NT2/D1 (cell line): ENCODE measurements at regions not wholly inside any gene's neighbourhood (a gene's known extent, or its start where the extent isn't known, plus 50 kb on each side); places are given as distances from the start of the nearest gene placed in this dataset.

Experiments
- SUZ12 ChIP-seq: IDR thresholded peaks from 2 replicates; pipeline ENCODE4 v1.6.1; 2011; ENCODE audit not compliant: insufficient read length, insufficient read depth; ENCODE audit errors: extremely low read depth
- YY1 ChIP-seq: IDR thresholded peaks from 2 replicates; pipeline ENCODE4 v1.6.1; 2011; ENCODE audit not compliant: insufficient read length, insufficient read depth

GRCh38 chr2:47651296-47651695 is 80.5 kb upstream of the KCNK12 start:
- TF ChIP-seq SUZ12 = no peak
- TF ChIP-seq YY1 = no peak
